ENCODE measurements at regions not wholly inside any gene's neighbourhood (a gene's known extent, or its start where the extent isn't known, plus 50 kb on each side); places are given as distances from the start of the nearest gene placed in this dataset.

GRCh38 chr19:31416548-31416947 is 67.3 kb upstream of the TSHZ3 start:
- no peak for TF ChIP-seq CTCF (IDR thresholded peaks at IDR 0.05)
- intact Hi-C loops (cut with DNase I) = no loop called here
- no peak for DNase-seq
- Histone ChIP-seq H3K9ac (ENCODE audit: low read depth in 2 of 2, low read length in 2 of 2) (no peak overlapping the region), H3K36me3 (no peaks in the 10 kb centered on the region), H3K27ac (no peak overlapping the region), H3K9me3 (no peaks in the 10 kb centered on the region), H3K4me1 (no peaks in the 10 kb centered on the region), H3K4me3 (no peak overlapping the region), H3K27me3 (no peaks in the 10 kb centered on the region)

- Histone ChIP-seq H3K27me3 (no peaks in the 10 kb centered on the region), H3K4me3 (no peak overlapping the region), H3K36me3 (no peaks in the 10 kb centered on the region), H3K27ac (no peak overlapping the region), H3K4me1 (no peaks in the 10 kb centered on the region), H3K9ac (ENCODE audit: low read depth in 2 of 2, low read length in 2 of 2) (no peak overlapping the region), H3K9me3 (no peaks in the 10 kb centered on the region)
- intact Hi-C loops (cut with DNase I) = no loop called here
- TF ChIP-seq CTCF (IDR thresholded peaks at IDR 0.05) = no peak
- DNase-seq = no peak
Observed at GRCh38 chr19:31418055-31418454, 68.8 kb upstream of the TSHZ3 start.

- intact Hi-C loops (cut with DNase I) = no loop called here
- Histone ChIP-seq H3K9ac (ENCODE audit: low read depth in 2 of 2, low read length in 2 of 2) (no peak overlapping the region), H3K36me3 (no peaks in the 10 kb centered on the region), H3K27ac (no peak overlapping the region), H3K9me3 (no peaks in the 10 kb centered on the region), H3K4me1 (no peaks in the 10 kb centered on the region), H3K27me3 (no peaks in the 10 kb centered on the region), H3K4me3 (no peak overlapping the region)
- no peak for TF ChIP-seq CTCF (IDR thresholded peaks at IDR 0.05)
- DNase-seq = no peak
Observed at GRCh38 chr19:31418692-31419430, 69.6 kb upstream of the TSHZ3 start.

GRCh38 chr19:31419871-31420445 is 70.7 kb upstream of the TSHZ3 start:
- TF ChIP-seq CTCF (IDR thresholded peaks at IDR 0.05) = no peak
- Histone ChIP-seq H3K9ac (ENCODE audit: low read depth in 2 of 2, low read length in 2 of 2) (no peak overlapping the region), H3K4me3 (no peak overlapping the region), H3K27me3 (no peaks in the 10 kb centered on the region), H3K9me3 (no peaks in the 10 kb centered on the region), H3K4me1 (no peaks in the 10 kb centered on the region), H3K27ac (no peak overlapping the region), H3K36me3 (no peaks in the 10 kb centered on the region)
- no peak for DNase-seq
- intact Hi-C loops (cut with DNase I) = no loop called here

DNA sequence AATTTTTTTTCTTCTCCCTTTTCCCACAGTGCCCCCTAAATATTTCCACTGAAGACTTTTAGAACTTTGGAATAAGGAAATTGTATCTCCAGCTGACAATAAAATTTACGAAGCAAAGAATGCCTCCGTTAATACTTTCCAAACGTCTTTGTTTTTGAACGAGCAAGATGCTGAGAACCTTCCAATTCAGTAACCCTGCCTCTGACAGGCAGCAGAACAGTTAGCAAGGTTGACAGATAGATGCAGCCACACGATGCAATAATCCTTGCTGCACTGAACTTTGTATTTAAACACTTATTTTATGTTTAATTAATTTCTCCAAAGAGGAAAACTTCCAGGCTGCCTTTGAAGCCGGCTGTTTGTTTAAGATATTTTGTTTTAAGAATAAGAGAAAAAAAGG is 71.8 kb upstream of the TSHZ3 start:
- DNase-seq = no peak
- no peak for TF ChIP-seq CTCF (IDR thresholded peaks at IDR 0.05)
- no peaks in the 10 kb centered on the region for H3K27me3 ChIP-seq
- no peak overlapping the region for H3K27ac ChIP-seq
- H3K4me1 ChIP-seq = no peaks in the 10 kb centered on the region
- H3K36me3 ChIP-seq = no peaks in the 10 kb centered on the region
- no peak overlapping the region for H3K4me3 ChIP-seq
- H3K9ac ChIP-seq (ENCODE audit: low read depth in 2 of 2, low read length in 2 of 2) = no peak overlapping the region
- intact Hi-C loops (cut with DNase I) = no loop called here
- no peaks in the 10 kb centered on the region for H3K9me3 ChIP-seq
